ENCODE measurements at regions not wholly inside any gene's neighbourhood (a gene's known extent, or its start where the extent isn't known, plus 50 kb on each side); places are given as distances from the start of the nearest gene placed in this dataset.
A peak's percentile ranks its signal among the peaks of the same experiment; 100 is the strongest.

GRCh38 chr9:129353697-129354336 is 175.8 kb upstream of the IER5L start:
- no peak overlapping the region for H2BK120ac ChIP-seq (ENCODE audit: low read depth, low read length)
- WGBS, 2 experiments (ENCODE audit: extremely low coverage in 2 of 2, insufficient read length in 1 of 2): 28% methylated on average over 2 of the region's 12 CpGs; no CpG with 5 or more reads in 1 of the 2 experiments
- TF ChIP-seq CHD1 (IDR thresholded peaks at IDR 0.05; ENCODE audit: low read depth, low read length): no peak
- TF ChIP-seq POLR2A (IDR thresholded peaks at IDR 0.05; ENCODE audit: low read depth, low read length): no peak
- no peak for TF ChIP-seq USF2 (IDR thresholded peaks at IDR 0.05; ENCODE audit: low read depth, low read length)
- no peak for TF ChIP-seq MAFK (IDR thresholded peaks at IDR 0.05; ENCODE audit: low read depth, low read length)
- no peak for TF ChIP-seq RAD21 (IDR thresholded peaks at IDR 0.05; ENCODE audit: low read length)
- no peak for TF ChIP-seq MXI1 (IDR thresholded peaks at IDR 0.05; ENCODE audit: borderline replicate concordance, low read depth, low read length)
- TF ChIP-seq RFX5 (IDR thresholded peaks at IDR 0.05; ENCODE audit: low read depth, low read length): no peak
- no peak for TF ChIP-seq FOS (IDR thresholded peaks at IDR 0.05; ENCODE audit: low read depth, low read length)
- H2AK9ac ChIP-seq (replicated peaks; ENCODE audit: low read depth, low read length, poor library complexity): peak overlapping the region; percentile 24
- H4K20me1 ChIP-seq (ENCODE audit: insufficient read depth, low read length): no peaks in the 10 kb centered on the region
- ChIA-PET POLR2A (ENCODE audit: unreplicated experiment) (no interaction called here), CTCF (no interaction called here)
- H3K27me3 ChIP-seq (ENCODE audit: control insufficient read depth, insufficient read depth, low read length): no peaks in the 10 kb centered on the region
- H4K5ac ChIP-seq (ENCODE audit: low read depth, low read length): no peak overlapping the region
- H4K91ac ChIP-seq (ENCODE audit: insufficient read depth, low read depth, low read length): no peak overlapping the region
- H3K9me3 ChIP-seq (ENCODE audit: control insufficient read depth, insufficient read depth, low read length): peaks cover 7% of the 10 kb centered on the region
- peak overlapping the region; percentile 33; the same call in 1 of the 2 replicates for H2AK5ac ChIP-seq (ENCODE audit: low read depth, low read length)
- in situ Hi-C loops (cut with MboI; ENCODE audit: low sequenced_read_pairs): no loop called here
- no TSS peak for BruUV-seq (replicated peaks)
- H3K9ac ChIP-seq (ENCODE audit: low read depth, low read length): no peak overlapping the region; the same call in 1 of the 2 replicates
- H3K9me1 ChIP-seq (ENCODE audit: insufficient read depth, low read length): no peaks in the 10 kb centered on the region
- H2BK5ac ChIP-seq (ENCODE audit: low read depth, low read length, poor library complexity, severe bottlenecking): no peak overlapping the region
- no peak overlapping the region for H3K18ac ChIP-seq (ENCODE audit: low read depth, low read length)
- H3K23ac ChIP-seq (ENCODE audit: low read depth, low read length): no peak overlapping the region
- DNase-seq (no peak), ATAC-seq (ENCODE audit: low read depth) (no peak)
- no peak overlapping the region for H3K4me2 ChIP-seq (ENCODE audit: low read depth, low read length)
- no peak overlapping the region for H2BK20ac ChIP-seq (ENCODE audit: low read depth, low read length)
- peak overlapping the region; percentile 50; the same call in 1 of the 2 replicates for H3K27ac ChIP-seq (ENCODE audit: insufficient read depth, low read length)
- H3K14ac ChIP-seq (replicated peaks; ENCODE audit: low read depth, low read length): no peak overlapping the region
- no peak overlapping the region for H2BK15ac ChIP-seq (ENCODE audit: low read depth, low read length)
- peaks cover 15% of the 10 kb centered on the region; the same call in 1 of the 2 replicates for H3K4me1 ChIP-seq (ENCODE audit: control insufficient read depth, insufficient read depth, low read length)
- dilution Hi-C loops (cut with HindIII; ENCODE audit: low sequenced_read_pairs, unreplicated experiment): no loop called here
- no peak overlapping the region; a peak in 1 of 4 replicates for H4K8ac ChIP-seq (ENCODE audit: low read depth in 2 of 2, low read length in 2 of 2)
- intact Hi-C loops (cut with micrococcal nuclease): no loop called here
- H3K36me3 ChIP-seq (ENCODE audit: control insufficient read depth, insufficient read depth, low read length): no peaks in the 10 kb centered on the region
- no peak overlapping the region for H3K56ac ChIP-seq (ENCODE audit: extremely low read depth, insufficient read depth, low read length)
- H3K4me3 ChIP-seq (ENCODE audit: insufficient read depth, low read depth, low read length): no peak overlapping the region
- no peak overlapping the region for H2AFZ ChIP-seq (replicated peaks; ENCODE audit: low read length, poor library complexity)
- H3K4ac ChIP-seq (ENCODE audit: low read depth, low read length): no peak overlapping the region
- H3K79me1 ChIP-seq (ENCODE audit: low read depth in 1 of 2, low read length in 2 of 2): no peaks in the 10 kb centered on the region
